Lower leg skin (tissue), 4 donors: ENCODE measurements at regions not wholly inside any gene's neighbourhood (a gene's known extent, or its start where the extent isn't known, plus 50 kb on each side); places are given as distances from the start of the nearest gene placed in this dataset.

Source experiments
- DNase-seq, 2 donors: peaks; one replicate each; pipeline ENCODE4 v3.0.0-alpha.2; 2019; ENCODE audit warnings: low spot score in 2 of 2
- H3K4me3 ChIP-seq: fragments of 200-600 bp; sonication (generic); 2 replicates; pipeline ENCODE4 v1.5.1; 2017; ENCODE audit warnings: mild to moderate bottlenecking, low read depth; ENCODE audit not compliant: poor library complexity, severe bottlenecking
- POLR2A ChIP-seq, 2 donors: fragments of 450-650 bp; IDR thresholded peaks; one replicate each; pipeline ENCODE4 v1.6.1; 2016 to 2017; ENCODE audit warnings: antibody characterized with exemption in 2 of 2, mild to moderate bottlenecking in 1 of 2, moderate library complexity in 1 of 2
- WGBS, 2 donors: methylation state at CpG; one replicate each; pipeline ENCODE4 v1.1.5; 2018; 5-methylcytosine and 5-hydroxymethylcytosine counted together
- intact Hi-C: fragments of 100-400 bp; cut with DNase I; formaldehyde crosslinking; loops from one replicate; pipeline ENCODE4 v1.15.0; 2023; ENCODE audit warnings: low total_unique reads
- TF ChIP-seq, protein P1 (sequence below), 3 donors: fragments of 450-650 bp; IDR thresholded peaks; one replicate each; pipeline ENCODE4 v1.5.1; 2016; ENCODE audit warnings: antibody characterized with exemption in 3 of 3, mild to moderate bottlenecking in 3 of 3, moderate library complexity in 2 of 3

DNA sequence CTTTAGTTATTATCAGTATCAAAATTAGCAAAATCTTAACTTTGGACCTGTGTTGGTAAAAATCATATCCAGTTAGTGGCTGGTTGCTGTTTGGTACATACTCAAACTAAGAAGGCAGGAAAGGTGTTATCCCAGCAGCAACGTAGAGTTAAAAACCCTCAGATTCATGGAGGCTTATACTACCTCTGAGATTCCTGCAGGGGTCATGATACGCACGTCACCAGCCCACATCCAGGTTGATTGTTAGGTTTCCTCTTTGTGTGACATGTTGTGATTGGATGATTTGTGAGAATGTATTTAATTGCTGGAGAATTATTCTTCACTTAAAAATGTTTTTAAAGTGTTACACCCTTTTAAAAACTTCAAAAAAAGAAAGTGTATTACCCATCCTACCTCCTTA, 423.3 kb upstream of the ADGRL2 start:
- TF ChIP-seq, protein P1, sequence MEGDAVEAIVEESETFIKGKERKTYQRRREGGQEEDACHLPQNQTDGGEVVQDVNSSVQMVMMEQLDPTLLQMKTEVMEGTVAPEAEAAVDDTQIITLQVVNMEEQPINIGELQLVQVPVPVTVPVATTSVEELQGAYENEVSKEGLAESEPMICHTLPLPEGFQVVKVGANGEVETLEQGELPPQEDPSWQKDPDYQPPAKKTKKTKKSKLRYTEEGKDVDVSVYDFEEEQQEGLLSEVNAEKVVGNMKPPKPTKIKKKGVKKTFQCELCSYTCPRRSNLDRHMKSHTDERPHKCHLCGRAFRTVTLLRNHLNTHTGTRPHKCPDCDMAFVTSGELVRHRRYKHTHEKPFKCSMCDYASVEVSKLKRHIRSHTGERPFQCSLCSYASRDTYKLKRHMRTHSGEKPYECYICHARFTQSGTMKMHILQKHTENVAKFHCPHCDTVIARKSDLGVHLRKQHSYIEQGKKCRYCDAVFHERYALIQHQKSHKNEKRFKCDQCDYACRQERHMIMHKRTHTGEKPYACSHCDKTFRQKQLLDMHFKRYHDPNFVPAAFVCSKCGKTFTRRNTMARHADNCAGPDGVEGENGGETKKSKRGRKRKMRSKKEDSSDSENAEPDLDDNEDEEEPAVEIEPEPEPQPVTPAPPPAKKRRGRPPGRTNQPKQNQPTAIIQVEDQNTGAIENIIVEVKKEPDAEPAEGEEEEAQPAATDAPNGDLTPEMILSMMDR (IDR thresholded peaks at IDR 0.05): no peak
- no peak for TF ChIP-seq POLR2A (IDR thresholded peaks at IDR 0.05)
- no peak overlapping the region for H3K4me3 ChIP-seq
- intact Hi-C loops: no loop called here
- WGBS, 2 donors: 61 to 62% methylated on average over 3 of the region's 3 CpGs
- DNase-seq: no peak

DNA sequence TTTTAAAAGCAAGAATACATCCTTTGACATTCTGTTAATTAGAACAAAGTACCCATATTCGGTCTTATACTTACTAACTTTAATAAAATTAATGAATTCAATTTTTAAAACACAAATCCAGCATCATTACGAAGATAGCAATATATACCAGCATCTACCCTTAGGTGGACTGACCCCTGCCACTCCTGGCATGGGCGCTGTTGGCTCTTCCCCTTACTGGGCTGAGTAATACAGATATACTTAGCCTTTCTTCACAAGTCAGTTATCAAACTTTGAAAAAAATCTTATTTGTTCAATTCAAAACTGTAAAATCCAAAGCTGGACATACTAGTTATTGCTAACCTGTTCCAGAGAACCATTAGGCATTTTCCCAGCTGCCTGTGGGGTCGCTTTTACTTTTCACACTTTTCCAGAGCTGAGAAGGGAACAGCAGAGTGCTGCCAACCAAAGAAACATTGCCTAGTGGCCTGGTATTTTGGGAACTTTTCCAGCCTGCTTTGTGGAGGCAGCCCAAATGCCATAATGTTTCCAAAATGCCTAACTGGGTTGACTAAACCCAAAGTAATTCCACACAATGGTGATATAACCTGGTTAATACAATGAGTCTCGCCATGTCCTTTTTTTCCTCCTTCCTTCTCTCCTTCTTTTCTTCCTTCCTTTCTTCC, 424.7 kb upstream of the ADGRL2 start:
- intact Hi-C loops: no loop called here
- no peak overlapping the region for H3K4me3 ChIP-seq
- WGBS, 2 donors: 81 to 83% methylated on average over 5 of the region's 5 CpGs
- TF ChIP-seq, protein P1 (IDR thresholded peaks at IDR 0.05): no peak
- TF ChIP-seq POLR2A (IDR thresholded peaks at IDR 0.05): no peak
- no peak for DNase-seq

DNA sequence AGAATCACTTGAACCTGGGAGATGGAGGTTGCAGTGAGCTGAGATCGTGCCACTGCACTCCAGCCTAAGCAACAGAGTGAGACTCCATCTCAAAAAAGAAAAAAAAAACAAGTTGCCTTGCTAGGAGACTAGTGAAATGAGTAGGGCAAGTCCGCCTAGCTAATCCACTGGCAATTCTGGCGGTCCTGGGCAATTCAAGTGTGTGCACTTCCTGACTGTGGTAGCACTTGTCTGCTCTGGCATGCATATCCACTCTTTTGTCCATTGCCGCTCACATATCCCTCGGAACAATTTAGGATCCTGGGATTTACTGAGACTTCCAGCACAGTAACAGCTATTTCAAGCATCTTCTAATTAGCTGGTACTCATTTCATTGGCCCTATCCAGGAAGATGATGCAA, 426.3 kb upstream of the ADGRL2 start:
- no peak for DNase-seq
- TF ChIP-seq POLR2A (IDR thresholded peaks at IDR 0.05): no peak
- TF ChIP-seq, protein P1 (IDR thresholded peaks at IDR 0.05): no peak
- WGBS, 2 donors: 98 to 99% methylated on average over 5 of the region's 5 CpGs
- no peak overlapping the region for H3K4me3 ChIP-seq
- intact Hi-C loops: no loop called here

GRCh38 chr1:81371864-81372263, 428.9 kb upstream of the ADGRL2 start:
- TF ChIP-seq POLR2A (IDR thresholded peaks at IDR 0.05): no peak
- TF ChIP-seq, protein P1 (IDR thresholded peaks at IDR 0.05): no peak
- DNase-seq: no peak
- WGBS, 2 donors: 82 to 83% methylated on average over 3 of the region's 3 CpGs
- intact Hi-C loops: no loop called here
- no peak overlapping the region for H3K4me3 ChIP-seq

DNA sequence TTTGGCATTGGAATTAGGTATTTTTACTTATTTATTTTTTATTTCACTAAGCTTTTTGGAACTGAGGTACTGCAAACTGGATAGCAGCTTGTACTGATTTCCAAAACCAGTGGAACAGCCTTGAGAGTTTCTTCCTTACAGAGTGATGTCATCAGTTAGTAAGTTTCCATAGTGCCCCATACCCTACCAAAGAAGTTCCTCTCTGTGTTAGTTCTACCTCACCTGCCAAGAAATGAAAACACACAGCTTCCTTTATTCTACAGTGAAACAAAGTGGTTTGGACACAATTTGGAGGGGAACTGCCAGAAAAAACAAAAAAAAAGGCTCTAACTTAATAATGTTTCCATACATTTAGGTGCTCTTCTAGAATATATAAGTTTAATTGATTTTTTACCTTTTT, 430.9 kb upstream of the ADGRL2 start:
- DNase-seq: no peak
- intact Hi-C loops: no loop called here
- no peak overlapping the region for H3K4me3 ChIP-seq
- TF ChIP-seq POLR2A (IDR thresholded peaks at IDR 0.05): no peak
- TF ChIP-seq, protein P1 (IDR thresholded peaks at IDR 0.05): no peak

- no peak for DNase-seq
- no peak overlapping the region for H3K4me3 ChIP-seq
- intact Hi-C loops: no loop called here
- no peak for TF ChIP-seq POLR2A (IDR thresholded peaks at IDR 0.05)
Observed at GRCh38 chr1:81366173-81366572, 434.6 kb upstream of the ADGRL2 start.
